ENCODE measurements at regions not wholly inside any gene's neighbourhood (a gene's known extent, or its start where the extent isn't known, plus 50 kb on each side); places are given as distances from the start of the nearest gene placed in this dataset.

GRCh38 chr3:116950301-116951055 is 240.9 kb downstream of the TUSC7 start:
- CTCF ChIA-PET = no interaction called here
- POLR2A ChIA-PET = no interaction called here
- H3K36me3 Mint-ChIP-seq (ENCODE audit: low read depth) = no peaks in the 10 kb centered on the region
- Histone ChIP-seq H3K36me3 (ENCODE audit: insufficient read depth, low read length) (no peaks in the 10 kb centered on the region), H3K27me3 (ENCODE audit: control insufficient read depth in 1 of 2, insufficient read depth in 2 of 2, low read length in 2 of 2) (no peaks in the 10 kb centered on the region), H3K4me3 (ENCODE audit: low read length) (no peak overlapping the region), H3K27ac (ENCODE audit: low read depth in 1 of 2, low read length in 2 of 2) (no peak overlapping the region), H3K9me3 (ENCODE audit: control insufficient read depth in 1 of 2, insufficient read depth in 1 of 2, low read length in 2 of 2) (no peaks in the 10 kb centered on the region), H3K4me1 (ENCODE audit: insufficient read depth, low read length) (no peaks in the 10 kb centered on the region)
- intact Hi-C loops (cut with DNase I, micrococcal nuclease) = no loop called here
- H3K27me3 Mint-ChIP-seq = no peaks in the 10 kb centered on the region
- no peak overlapping the region for H3K27ac Mint-ChIP-seq
- ATAC-seq (ENCODE audit: poor library complexity) (no peak), DNase-seq (no peak)
- H3K4me3 Mint-ChIP-seq = no peak overlapping the region
- TF ChIP-seq, protein P1, sequence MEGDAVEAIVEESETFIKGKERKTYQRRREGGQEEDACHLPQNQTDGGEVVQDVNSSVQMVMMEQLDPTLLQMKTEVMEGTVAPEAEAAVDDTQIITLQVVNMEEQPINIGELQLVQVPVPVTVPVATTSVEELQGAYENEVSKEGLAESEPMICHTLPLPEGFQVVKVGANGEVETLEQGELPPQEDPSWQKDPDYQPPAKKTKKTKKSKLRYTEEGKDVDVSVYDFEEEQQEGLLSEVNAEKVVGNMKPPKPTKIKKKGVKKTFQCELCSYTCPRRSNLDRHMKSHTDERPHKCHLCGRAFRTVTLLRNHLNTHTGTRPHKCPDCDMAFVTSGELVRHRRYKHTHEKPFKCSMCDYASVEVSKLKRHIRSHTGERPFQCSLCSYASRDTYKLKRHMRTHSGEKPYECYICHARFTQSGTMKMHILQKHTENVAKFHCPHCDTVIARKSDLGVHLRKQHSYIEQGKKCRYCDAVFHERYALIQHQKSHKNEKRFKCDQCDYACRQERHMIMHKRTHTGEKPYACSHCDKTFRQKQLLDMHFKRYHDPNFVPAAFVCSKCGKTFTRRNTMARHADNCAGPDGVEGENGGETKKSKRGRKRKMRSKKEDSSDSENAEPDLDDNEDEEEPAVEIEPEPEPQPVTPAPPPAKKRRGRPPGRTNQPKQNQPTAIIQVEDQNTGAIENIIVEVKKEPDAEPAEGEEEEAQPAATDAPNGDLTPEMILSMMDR (IDR thresholded peaks at IDR 0.05) = no peak
- H3K4me1 Mint-ChIP-seq (ENCODE audit: low read depth) = no peaks in the 10 kb centered on the region
- H3K9me3 Mint-ChIP-seq = peaks cover 2% of the 10 kb centered on the region

- H3K9me3 ChIP-seq (ENCODE audit: control insufficient read depth in 1 of 2, insufficient read depth in 1 of 2, low read length in 2 of 2) = no peaks in the 10 kb centered on the region
- Mint-ChIP-seq H3K4me1 (ENCODE audit: low read depth) (no peaks in the 10 kb centered on the region), H3K9me3 (peaks cover 2% of the 10 kb centered on the region), H3K4me3 (no peak overlapping the region), H3K27me3 (no peaks in the 10 kb centered on the region), H3K36me3 (ENCODE audit: low read depth) (no peaks in the 10 kb centered on the region), H3K27ac (no peak overlapping the region)
- no peaks in the 10 kb centered on the region for H3K4me1 ChIP-seq (ENCODE audit: insufficient read depth, low read length)
- ChIA-PET POLR2A (no interaction called here), CTCF (no interaction called here)
- no peak overlapping the region for H3K4me3 ChIP-seq (ENCODE audit: low read length)
- no peaks in the 10 kb centered on the region for H3K36me3 ChIP-seq (ENCODE audit: insufficient read depth, low read length)
- no peak overlapping the region for H3K27ac ChIP-seq (ENCODE audit: low read depth in 1 of 2, low read length in 2 of 2)
- ATAC-seq (ENCODE audit: poor library complexity) (no peak), DNase-seq (no peak)
- TF ChIP-seq, protein P1 (IDR thresholded peaks at IDR 0.05) = no peak
- H3K27me3 ChIP-seq (ENCODE audit: control insufficient read depth in 1 of 2, insufficient read depth in 2 of 2, low read length in 2 of 2) = no peaks in the 10 kb centered on the region
- intact Hi-C loops (cut with DNase I, micrococcal nuclease) = no loop called here
These were observed 242.0 kb downstream of the TUSC7 start for GRCh38 chr3:116951610-116952009.

GRCh38 chr3:116958291-116958690 is 248.7 kb downstream of the TUSC7 start:
- H3K27ac ChIP-seq (ENCODE audit: low read depth in 1 of 2, low read length in 2 of 2) = no peak overlapping the region
- no peaks in the 10 kb centered on the region for H3K4me1 Mint-ChIP-seq (ENCODE audit: low read depth)
- no peak overlapping the region for H3K4me3 ChIP-seq (ENCODE audit: low read length)
- intact Hi-C loops (cut with DNase I, micrococcal nuclease) = no loop called here
- no peaks in the 10 kb centered on the region for H3K36me3 Mint-ChIP-seq (ENCODE audit: low read depth)
- TF ChIP-seq, protein P1 (IDR thresholded peaks at IDR 0.05) = no peak
- no peaks in the 10 kb centered on the region for H3K27me3 ChIP-seq (ENCODE audit: control insufficient read depth in 1 of 2, insufficient read depth in 2 of 2, low read length in 2 of 2)
- ChIA-PET CTCF (no interaction called here), POLR2A (no interaction called here)
- H3K27ac Mint-ChIP-seq = no peak overlapping the region
- no peak for DNase-seq
- no peaks in the 10 kb centered on the region for H3K36me3 ChIP-seq (ENCODE audit: insufficient read depth, low read length)
- H3K9me3 Mint-ChIP-seq = no peaks in the 10 kb centered on the region
- H3K9me3 ChIP-seq (ENCODE audit: control insufficient read depth in 1 of 2, insufficient read depth in 1 of 2, low read length in 2 of 2) = peaks cover 0 to 4% of the 10 kb centered on the region in 2 experiments
- no peak overlapping the region for H3K4me3 Mint-ChIP-seq
- H3K4me1 ChIP-seq (ENCODE audit: insufficient read depth, low read length) = no peaks in the 10 kb centered on the region
- no peak for ATAC-seq (ENCODE audit: poor library complexity)
- H3K27me3 Mint-ChIP-seq = no peaks in the 10 kb centered on the region

Data from CD4-positive, alpha-beta T cell (primary cell).